Lower leg skin (tissue), 4 donors: ENCODE measurements at regions not wholly inside any gene's neighbourhood (a gene's known extent, or its start where the extent isn't known, plus 50 kb on each side); places are given as distances from the start of the nearest gene placed in this dataset.

Experiments used
- DNase-seq, 2 donors: peaks; one replicate each; pipeline ENCODE4 v3.0.0-alpha.2; 2019; ENCODE audit warnings: low spot score in 2 of 2
- H3K4me3 ChIP-seq: fragments of 200-600 bp; sonication (generic); 2 replicates; pipeline ENCODE4 v1.5.1; 2017; ENCODE audit warnings: mild to moderate bottlenecking, low read depth; ENCODE audit not compliant: poor library complexity, severe bottlenecking
- POLR2A ChIP-seq, 2 donors: fragments of 450-650 bp; IDR thresholded peaks; one replicate each; pipeline ENCODE4 v1.6.1; 2016 to 2017; ENCODE audit warnings: antibody characterized with exemption in 2 of 2, mild to moderate bottlenecking in 1 of 2, moderate library complexity in 1 of 2
- WGBS, 2 donors: methylation state at CpG; one replicate each; pipeline ENCODE4 v1.1.5; 2018; 5-methylcytosine and 5-hydroxymethylcytosine counted together
- intact Hi-C: fragments of 100-400 bp; cut with DNase I; formaldehyde crosslinking; loops from one replicate; pipeline ENCODE4 v1.15.0; 2023; ENCODE audit warnings: low total_unique reads
- TF ChIP-seq, protein P1 (sequence below), 3 donors: fragments of 450-650 bp; IDR thresholded peaks; one replicate each; pipeline ENCODE4 v1.5.1; 2016; ENCODE audit warnings: antibody characterized with exemption in 3 of 3, mild to moderate bottlenecking in 3 of 3, moderate library complexity in 2 of 3

DNA sequence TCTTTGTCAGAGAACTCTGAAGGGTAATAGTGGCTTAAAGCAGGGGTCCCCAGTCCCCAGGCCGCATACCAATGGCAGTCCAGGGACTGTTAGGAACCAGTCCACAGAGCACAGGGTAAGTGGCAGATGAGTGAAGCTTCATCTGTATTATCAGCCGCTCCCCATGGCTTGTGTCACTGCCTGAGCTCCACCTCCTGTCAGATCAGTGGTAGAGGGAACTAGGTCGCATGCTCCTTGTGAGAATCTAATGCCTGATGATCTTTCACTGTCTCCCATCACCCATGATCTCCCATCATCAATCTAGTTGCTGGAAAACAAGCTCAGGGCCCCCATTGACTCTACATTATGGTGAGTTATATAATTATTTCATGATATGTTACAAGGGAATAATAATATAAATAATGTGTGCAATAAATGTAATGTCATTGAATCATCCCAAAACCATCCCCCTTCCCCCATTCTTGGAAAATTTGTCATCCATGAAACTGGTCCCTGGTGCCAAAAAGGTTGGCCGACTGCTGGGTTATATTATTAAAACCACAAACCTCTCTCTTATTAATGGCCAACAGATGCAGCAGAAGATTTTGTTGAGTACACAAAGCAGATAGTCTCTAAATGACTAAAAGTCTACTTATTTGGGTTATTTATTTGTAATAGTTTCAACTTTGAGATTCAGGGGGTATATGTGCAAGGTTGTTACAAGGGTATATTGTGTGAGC lies 782.7 kb downstream of the CDH11 start:
- DNase-seq: no peak
- H3K4me3 ChIP-seq: no peak overlapping the region
- TF ChIP-seq, protein P1, sequence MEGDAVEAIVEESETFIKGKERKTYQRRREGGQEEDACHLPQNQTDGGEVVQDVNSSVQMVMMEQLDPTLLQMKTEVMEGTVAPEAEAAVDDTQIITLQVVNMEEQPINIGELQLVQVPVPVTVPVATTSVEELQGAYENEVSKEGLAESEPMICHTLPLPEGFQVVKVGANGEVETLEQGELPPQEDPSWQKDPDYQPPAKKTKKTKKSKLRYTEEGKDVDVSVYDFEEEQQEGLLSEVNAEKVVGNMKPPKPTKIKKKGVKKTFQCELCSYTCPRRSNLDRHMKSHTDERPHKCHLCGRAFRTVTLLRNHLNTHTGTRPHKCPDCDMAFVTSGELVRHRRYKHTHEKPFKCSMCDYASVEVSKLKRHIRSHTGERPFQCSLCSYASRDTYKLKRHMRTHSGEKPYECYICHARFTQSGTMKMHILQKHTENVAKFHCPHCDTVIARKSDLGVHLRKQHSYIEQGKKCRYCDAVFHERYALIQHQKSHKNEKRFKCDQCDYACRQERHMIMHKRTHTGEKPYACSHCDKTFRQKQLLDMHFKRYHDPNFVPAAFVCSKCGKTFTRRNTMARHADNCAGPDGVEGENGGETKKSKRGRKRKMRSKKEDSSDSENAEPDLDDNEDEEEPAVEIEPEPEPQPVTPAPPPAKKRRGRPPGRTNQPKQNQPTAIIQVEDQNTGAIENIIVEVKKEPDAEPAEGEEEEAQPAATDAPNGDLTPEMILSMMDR (IDR thresholded peaks at IDR 0.05): no peak
- intact Hi-C loops: no loop called here
- 45 to 69% methylated on average over 4 of the region's 4 CpGs for WGBS, 2 donors

DNA sequence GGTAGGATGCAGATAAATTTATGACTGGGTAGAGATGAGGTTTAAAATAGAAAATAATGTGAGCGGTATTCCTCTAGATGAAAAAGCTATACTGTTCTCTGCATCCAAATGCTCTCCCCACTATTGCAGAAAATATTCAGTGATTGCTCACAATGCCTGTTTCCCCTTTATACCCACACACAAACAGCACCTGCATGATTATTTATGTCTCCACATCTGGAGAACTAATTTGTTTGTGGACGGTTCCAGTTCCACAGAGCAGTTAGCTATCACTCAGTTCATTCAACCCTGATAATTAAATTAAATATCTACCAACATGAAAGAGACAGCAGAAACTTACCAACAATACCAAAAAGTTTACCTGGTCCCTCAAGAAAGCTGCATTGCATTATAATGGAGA lies 800.0 kb downstream of the CDH11 start:
- DNase-seq: no peak
- intact Hi-C loops: no loop called here
- TF ChIP-seq, protein P1 (IDR thresholded peaks at IDR 0.05): no peak
- no peak for TF ChIP-seq POLR2A (IDR thresholded peaks at IDR 0.05)
- 80 to 85% methylated on average over 2 of the region's 2 CpGs for WGBS, 2 donors
- H3K4me3 ChIP-seq: no peak overlapping the region

DNA sequence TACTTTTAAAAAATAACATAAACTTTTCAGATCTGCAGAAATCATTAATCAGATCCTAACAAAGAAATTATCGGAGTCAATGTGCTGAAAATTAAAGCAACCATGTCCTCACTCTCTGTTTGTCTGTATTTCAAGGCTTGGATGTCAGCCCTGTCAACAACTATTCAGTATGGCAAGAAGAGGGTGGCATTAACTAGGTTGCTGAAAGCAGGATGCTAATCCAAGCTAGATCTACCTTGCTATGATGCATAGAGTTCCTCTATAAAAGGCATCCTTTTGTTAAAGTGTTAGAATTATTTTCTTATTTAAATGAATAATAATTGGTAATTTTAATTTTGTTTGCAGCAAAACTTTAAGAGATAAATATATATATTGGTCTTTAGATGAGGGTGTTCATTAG lies 800.8 kb downstream of the CDH11 start:
- 74 to 80% methylated on average over 1 of the region's 1 CpG for WGBS, 2 donors
- TF ChIP-seq POLR2A (IDR thresholded peaks at IDR 0.05): no peak
- TF ChIP-seq, protein P1 (IDR thresholded peaks at IDR 0.05): no peak
- intact Hi-C loops: no loop called here
- DNase-seq: no peak
- H3K4me3 ChIP-seq: no peak overlapping the region

DNA sequence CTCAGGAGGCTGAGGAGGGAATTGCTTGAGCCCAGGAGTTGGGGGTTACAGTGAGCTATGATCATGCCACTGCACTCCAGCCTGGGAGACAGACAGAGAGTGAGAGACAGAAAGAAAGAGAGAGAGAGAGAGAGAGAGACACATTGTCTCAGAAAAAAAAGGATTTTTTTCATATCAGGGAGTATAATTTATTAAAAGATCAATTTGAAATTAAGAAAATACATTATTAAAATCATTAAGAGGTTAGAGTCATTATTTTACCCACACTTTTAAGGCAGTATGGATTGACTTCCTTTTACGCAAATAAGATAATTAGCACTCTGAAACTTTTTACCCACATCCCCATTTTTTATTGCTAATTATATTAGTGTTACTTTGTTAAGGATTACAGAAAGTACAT lies 804.3 kb downstream of the CDH11 start:
- no peak overlapping the region for H3K4me3 ChIP-seq
- TF ChIP-seq, protein P1 (IDR thresholded peaks at IDR 0.05): no peak
- TF ChIP-seq POLR2A (IDR thresholded peaks at IDR 0.05): no peak
- no peak for DNase-seq
- intact Hi-C loops: no loop called here
- 58 to 89% methylated on average over 1 of the region's 1 CpG for WGBS, 2 donors

DNA sequence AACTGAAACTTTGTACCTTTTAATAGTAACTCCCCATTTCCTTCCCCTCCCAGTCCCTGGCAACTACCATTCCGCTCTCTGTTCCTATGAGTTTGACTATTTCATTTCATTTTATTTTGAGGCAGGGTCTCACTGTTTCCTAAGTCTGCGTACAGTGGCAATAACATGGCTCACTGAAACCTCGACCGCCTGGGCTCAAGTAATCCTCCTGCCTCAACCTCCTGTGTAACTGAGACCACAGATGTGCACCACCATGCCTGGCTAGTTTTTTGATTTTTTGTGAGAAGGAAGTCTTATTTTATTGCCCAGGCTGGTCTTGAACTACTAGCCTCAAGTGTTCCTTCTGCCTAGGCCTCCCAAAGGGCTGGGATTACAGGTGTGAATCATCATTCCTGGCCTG lies 808.1 kb downstream of the CDH11 start:
- H3K4me3 ChIP-seq: no peak overlapping the region
- 92 to 95% methylated on average over 4 of the region's 4 CpGs for whole genome bisulfite sequencing, 2 donors
- DNase-seq: no peak
- TF ChIP-seq, protein P1 (IDR thresholded peaks at IDR 0.05): no peak
- no peak for TF ChIP-seq POLR2A (IDR thresholded peaks at IDR 0.05)
- intact Hi-C loops: no loop called here

DNA sequence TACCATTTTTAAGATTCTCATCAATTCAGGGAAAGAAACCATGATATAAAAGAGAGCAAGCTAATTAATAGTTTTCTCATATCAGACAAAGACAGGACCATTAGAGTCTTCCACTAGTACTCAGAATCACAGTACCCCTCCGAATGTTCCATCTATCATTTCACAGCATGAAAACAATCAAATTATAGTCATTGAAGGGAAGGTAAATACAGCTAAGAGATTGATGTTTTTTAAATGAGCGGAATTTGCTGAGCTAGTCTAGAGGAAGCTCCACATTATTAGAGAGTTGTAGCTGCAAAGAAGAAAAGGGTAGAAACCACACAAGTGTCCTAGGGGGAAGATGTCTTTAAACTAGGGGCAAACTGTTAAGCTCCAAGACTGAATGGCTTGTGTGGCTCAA lies 808.9 kb downstream of the CDH11 start:
- TF ChIP-seq, protein P1 (IDR thresholded peaks at IDR 0.05): no peak
- no peak for TF ChIP-seq POLR2A (IDR thresholded peaks at IDR 0.05)
- WGBS, 2 donors: 85 to 90% methylated on average over 2 of the region's 2 CpGs
- no peak for DNase-seq
- no peak overlapping the region for H3K4me3 ChIP-seq
- intact Hi-C loops: no loop called here
